WERI-Rb-1 (cell line): ENCODE measurements at regions not wholly inside any gene's neighbourhood (a gene's known extent, or its start where the extent isn't known, plus 50 kb on each side); places are given as distances from the start of the nearest gene placed in this dataset.

Source experiments
- DNase-seq: peaks from one replicate; pipeline ENCODE4 v3.0.0-alpha.2; 2020
- H3K27ac ChIP-seq: fragments of 250-450 bp; sonication (Bioruptor Pico); 2 replicates; pipeline ENCODE4 v1.5.1; 2020; ENCODE audit warnings: mild to moderate bottlenecking, moderate library complexity
- H3K27me3 ChIP-seq: fragments of 250-450 bp; sonication (Bioruptor Pico); 2 replicates; pipeline ENCODE4 v1.5.1; 2021; ENCODE audit warnings: mild to moderate bottlenecking, low read depth, moderate library complexity; ENCODE audit not compliant: insufficient read depth, severe bottlenecking
- H3K36me3 ChIP-seq: fragments of 250-450 bp; sonication (Bioruptor Pico); 2 replicates; pipeline ENCODE4 v1.5.1; 2020; ENCODE audit warnings: mild to moderate bottlenecking, moderate library complexity
- H3K4me3 ChIP-seq: 2 replicates; pipeline ENCODE4 v1.5.1; 2011; ENCODE audit warnings: low read depth, mild to moderate bottlenecking, control low read depth, low read length
- H3K9me3 ChIP-seq: fragments of 250-450 bp; sonication (Bioruptor Pico); 2 replicates; pipeline ENCODE4 v1.5.1; 2021; ENCODE audit warnings: mild to moderate bottlenecking, moderate library complexity; ENCODE audit not compliant: severe bottlenecking
- TF ChIP-seq, protein P1 (sequence below): IDR thresholded peaks from 2 replicates; pipeline ENCODE4 v1.5.1; 2011; ENCODE audit warnings: low read depth, mild to moderate bottlenecking, control low read depth, inconsistent platforms, low read length

- no peak for DNase-seq
- H3K27me3 ChIP-seq: no peaks in the 10 kb centered on the region
- H3K36me3 ChIP-seq: no peaks in the 10 kb centered on the region
- TF ChIP-seq, protein P1, sequence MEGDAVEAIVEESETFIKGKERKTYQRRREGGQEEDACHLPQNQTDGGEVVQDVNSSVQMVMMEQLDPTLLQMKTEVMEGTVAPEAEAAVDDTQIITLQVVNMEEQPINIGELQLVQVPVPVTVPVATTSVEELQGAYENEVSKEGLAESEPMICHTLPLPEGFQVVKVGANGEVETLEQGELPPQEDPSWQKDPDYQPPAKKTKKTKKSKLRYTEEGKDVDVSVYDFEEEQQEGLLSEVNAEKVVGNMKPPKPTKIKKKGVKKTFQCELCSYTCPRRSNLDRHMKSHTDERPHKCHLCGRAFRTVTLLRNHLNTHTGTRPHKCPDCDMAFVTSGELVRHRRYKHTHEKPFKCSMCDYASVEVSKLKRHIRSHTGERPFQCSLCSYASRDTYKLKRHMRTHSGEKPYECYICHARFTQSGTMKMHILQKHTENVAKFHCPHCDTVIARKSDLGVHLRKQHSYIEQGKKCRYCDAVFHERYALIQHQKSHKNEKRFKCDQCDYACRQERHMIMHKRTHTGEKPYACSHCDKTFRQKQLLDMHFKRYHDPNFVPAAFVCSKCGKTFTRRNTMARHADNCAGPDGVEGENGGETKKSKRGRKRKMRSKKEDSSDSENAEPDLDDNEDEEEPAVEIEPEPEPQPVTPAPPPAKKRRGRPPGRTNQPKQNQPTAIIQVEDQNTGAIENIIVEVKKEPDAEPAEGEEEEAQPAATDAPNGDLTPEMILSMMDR: no peak
- no peak overlapping the region for H3K27ac ChIP-seq
- no peaks in the 10 kb centered on the region for H3K9me3 ChIP-seq
- no peak overlapping the region for H3K4me3 ChIP-seq
Measured at GRCh38 chr17:13918247-13918646, 151.1 kb upstream of the COX10 start.

GRCh38 chr17:13919818-13920217, 149.5 kb upstream of the COX10 start:
- no peaks in the 10 kb centered on the region for H3K36me3 ChIP-seq
- no peaks in the 10 kb centered on the region for H3K9me3 ChIP-seq
- no peak overlapping the region for H3K27ac ChIP-seq
- TF ChIP-seq, protein P1: no peak
- DNase-seq: no peak
- no peak overlapping the region for H3K4me3 ChIP-seq
- H3K27me3 ChIP-seq: no peaks in the 10 kb centered on the region

DNA sequence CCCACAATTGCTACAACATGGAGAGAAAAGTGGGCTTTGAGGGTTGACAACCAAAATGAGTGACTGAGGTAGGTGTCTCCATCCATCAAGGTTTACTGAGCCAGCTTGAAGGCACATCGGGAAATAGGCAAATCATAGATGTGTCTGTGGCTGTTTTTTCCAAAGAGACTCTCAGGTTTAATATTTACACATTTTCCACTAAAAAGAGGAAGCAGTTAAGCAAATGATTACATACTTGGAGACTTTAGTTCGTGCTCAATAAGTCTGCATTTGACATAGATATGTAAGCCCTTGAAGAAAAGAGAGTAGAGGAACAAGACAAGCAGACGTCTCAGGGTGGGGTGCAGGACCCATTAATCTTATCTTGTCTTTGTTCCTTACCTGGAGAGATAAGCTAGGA, 148.9 kb upstream of the COX10 start:
- no peak for DNase-seq
- TF ChIP-seq, protein P1: no peak
- no peak overlapping the region for H3K27ac ChIP-seq
- H3K9me3 ChIP-seq: no peaks in the 10 kb centered on the region
- no peaks in the 10 kb centered on the region for H3K36me3 ChIP-seq
- no peak overlapping the region for H3K4me3 ChIP-seq
- H3K27me3 ChIP-seq: no peaks in the 10 kb centered on the region

- H3K36me3 ChIP-seq: no peaks in the 10 kb centered on the region
- H3K9me3 ChIP-seq: no peaks in the 10 kb centered on the region
- H3K27me3 ChIP-seq: no peaks in the 10 kb centered on the region
- TF ChIP-seq, protein P1: no peak
- peak overlapping the region; percentile 20 for H3K4me3 ChIP-seq
- H3K27ac ChIP-seq: peak overlapping the region; percentile 58
- DNase-seq: peak; percentile 39
Measured at GRCh38 chr17:13921841-13922776, 147.2 kb upstream of the COX10 start.

DNA sequence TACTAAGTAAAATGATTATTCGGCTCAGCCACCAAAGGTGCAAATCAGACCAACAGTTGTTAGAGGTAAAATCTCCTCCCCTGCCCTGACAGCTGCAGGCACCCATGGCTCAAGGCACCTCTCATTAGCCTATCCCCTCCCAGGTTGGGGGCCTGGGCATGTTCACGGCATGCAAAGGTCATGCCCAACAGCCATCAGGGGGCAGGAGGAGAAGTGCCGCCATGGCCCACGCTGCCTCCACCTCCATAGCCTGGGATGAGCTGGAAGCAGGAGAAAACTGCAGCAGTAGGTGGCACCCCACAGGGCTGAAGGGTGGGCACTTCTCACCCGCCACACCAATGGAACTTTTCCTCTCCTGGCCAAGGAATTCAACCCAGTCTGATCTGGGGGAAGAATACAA, 146.4 kb upstream of the COX10 start:
- Histone ChIP-seq H3K27ac (peak overlapping the region; percentile 58), H3K27me3 (no peaks in the 10 kb centered on the region), H3K4me3 (peak overlapping the region; percentile 20), H3K9me3 (no peaks in the 10 kb centered on the region), H3K36me3 (no peaks in the 10 kb centered on the region)
- TF ChIP-seq, protein P1: no peak
- peak; percentile 11 for DNase-seq

GRCh38 chr17:13925579-13925978, 143.7 kb upstream of the COX10 start:
- no peaks in the 10 kb centered on the region for H3K36me3 ChIP-seq
- no peak overlapping the region for H3K4me3 ChIP-seq
- TF ChIP-seq, protein P1: 0 out of 2 replicates have a peak, but pooled peaks have one; percentile 2
- no peak overlapping the region for H3K27ac ChIP-seq
- no peaks in the 10 kb centered on the region for H3K9me3 ChIP-seq
- no peak for DNase-seq
- H3K27me3 ChIP-seq: no peaks in the 10 kb centered on the region
